H9 (cell line): ENCODE measurements at regions not wholly inside any gene's neighbourhood (a gene's known extent, or its start where the extent isn't known, plus 50 kb on each side); places are given as distances from the start of the nearest gene placed in this dataset.

Experiments used
- DNase-seq: peaks from one replicate; pipeline ENCODE4 v3.0.0-alpha.2; 2017
- H2AFZ ChIP-seq: one replicate; pipeline ENCODE4 v1.6.1; 2013; ENCODE audit warnings: mild to moderate bottlenecking, low read length, control low read depth, moderate library complexity
- H2AK5ac ChIP-seq: 2 replicates; pipeline ENCODE4 v1.6.1; 2013; ENCODE audit warnings: low read length, control low read depth, mixed read lengths; ENCODE audit not compliant: insufficient read length
- H2BK120ac ChIP-seq: one replicate; pipeline ENCODE4 v1.6.1; 2013; ENCODE audit warnings: low read depth, mild to moderate bottlenecking, low read length, control low read depth, inconsistent platforms; ENCODE audit not compliant: poor library complexity, severe bottlenecking
- H2BK12ac ChIP-seq: 2 replicates; pipeline ENCODE4 v1.6.1; 2013; ENCODE audit warnings: low read length, control low read depth, mixed read lengths, low read depth; ENCODE audit not compliant: insufficient read length
- H2BK15ac ChIP-seq: 2 replicates; pipeline ENCODE4 v1.6.1; 2013; ENCODE audit warnings: low read depth, low read length, control low read depth
- H2BK20ac ChIP-seq: one replicate; pipeline ENCODE4 v1.6.1; 2013; ENCODE audit warnings: low read depth, mild to moderate bottlenecking, low read length, control low read depth, inconsistent platforms; ENCODE audit not compliant: poor library complexity, severe bottlenecking
- H2BK5ac ChIP-seq: 2 replicates; pipeline ENCODE4 v1.6.1; 2013; ENCODE audit warnings: low read length, control low read depth, mixed read lengths; ENCODE audit not compliant: insufficient read length
- H3K14ac ChIP-seq: 2 replicates; pipeline ENCODE4 v1.6.1; 2013; ENCODE audit warnings: low read length, control low read depth; ENCODE audit not compliant: insufficient read depth
- H3K18ac ChIP-seq: 2 replicates; pipeline ENCODE4 v1.6.1; 2013; ENCODE audit warnings: low read depth, mild to moderate bottlenecking, mixed read lengths, low read length, control low read depth; ENCODE audit not compliant: insufficient read length
- H3K23ac ChIP-seq: 2 replicates; pipeline ENCODE4 v1.6.1; 2013; ENCODE audit warnings: low read length, control low read depth, mixed read lengths, low read depth; ENCODE audit not compliant: insufficient read length
- H3K23me2 ChIP-seq: 2 replicates; pipeline ENCODE4 v1.6.1; 2013; ENCODE audit warnings: low read depth, mild to moderate bottlenecking, mixed read lengths, low read length, control low read depth; ENCODE audit not compliant: insufficient read length, poor library complexity, severe bottlenecking
- H3K27ac ChIP-seq: 2 replicates; pipeline ENCODE4 v1.5.1; 2013; ENCODE audit warnings: low read length, control low read depth, mixed read lengths, low read depth; ENCODE audit not compliant: insufficient read length
- H3K27me3 ChIP-seq: 2 replicates; pipeline ENCODE4 v1.6.1; 2013; ENCODE audit warnings: low read length, control low read depth, inconsistent platforms; ENCODE audit not compliant: insufficient read depth
- H3K4ac ChIP-seq: 2 replicates; pipeline ENCODE4 v1.6.1; 2013; ENCODE audit warnings: low read depth, mild to moderate bottlenecking, control low read depth, inconsistent platforms, low read length, moderate library complexity
- H3K4me1 ChIP-seq: 2 replicates; pipeline ENCODE4 v1.6.1; 2013; ENCODE audit warnings: low read length, control low read depth, inconsistent platforms; ENCODE audit not compliant: insufficient read depth
- H3K4me2 ChIP-seq: 2 replicates; pipeline ENCODE4 v1.6.1; 2013; ENCODE audit warnings: low read length, control low read depth, mixed read lengths; ENCODE audit not compliant: insufficient read length, insufficient read depth
- H3K56ac ChIP-seq: 2 replicates; pipeline ENCODE4 v1.6.1; 2013; ENCODE audit warnings: low read depth, mild to moderate bottlenecking, mixed read lengths, low read length, control low read depth; ENCODE audit not compliant: insufficient read length
- H3K79me1 ChIP-seq: 2 replicates; pipeline ENCODE4 v1.6.1; 2013; ENCODE audit warnings: low read depth, mild to moderate bottlenecking, moderate library complexity, low read length, control low read depth, inconsistent platforms; ENCODE audit not compliant: insufficient read depth, poor library complexity, severe bottlenecking
- H3K79me2 ChIP-seq: 2 replicates; pipeline ENCODE4 v1.6.1; 2013; ENCODE audit warnings: low read length, control low read depth, inconsistent platforms; ENCODE audit not compliant: insufficient read depth
- H3K9ac ChIP-seq: 2 replicates; pipeline ENCODE4 v1.6.1; 2013; ENCODE audit warnings: low read length, control low read depth, mixed read lengths; ENCODE audit not compliant: insufficient read length; ENCODE audit errors: extremely low read depth
- H3K9me3 ChIP-seq: one replicate; pipeline ENCODE4 v1.6.1; 2013; ENCODE audit warnings: low read depth, low read length, inconsistent platforms; ENCODE audit not compliant: control insufficient read depth
- H3T11ph ChIP-seq: one replicate; pipeline ENCODE4 v1.6.1; 2013; ENCODE audit warnings: mild to moderate bottlenecking, low read length, control low read depth, inconsistent platforms
- H4K20me1 ChIP-seq: one replicate; pipeline ENCODE4 v1.6.1; 2013; ENCODE audit not compliant: control insufficient read depth, insufficient read length, insufficient read depth
- H4K5ac ChIP-seq: 2 replicates; pipeline ENCODE4 v1.6.1; 2013; ENCODE audit warnings: low read depth, mild to moderate bottlenecking, mixed read lengths, low read length, control low read depth; ENCODE audit not compliant: insufficient read length
- H4K8ac ChIP-seq: replicated peaks from 2 replicates; pipeline ENCODE4 v1.6.1; 2013; ENCODE audit warnings: low read length, control low read depth, mixed read lengths, low read depth; ENCODE audit not compliant: insufficient read length
- H4K91ac ChIP-seq: 2 replicates; pipeline ENCODE4 v1.6.1; 2013; ENCODE audit warnings: low read depth, mild to moderate bottlenecking, moderate library complexity, mixed read lengths, low read length, control low read depth; ENCODE audit not compliant: insufficient read length
- H3K27ac Mint-ChIP-seq, 3 experiments: 2 replicates in 2 of 3; 3 replicates in 1 of 3; pipeline ENCODE4 v1.8.0; 2020 to 2021; ENCODE audit warnings: mixed read lengths in 3 of 3, mild to moderate bottlenecking in 1 of 3, moderate library complexity in 1 of 3
- H3K27me3 Mint-ChIP-seq: 2 replicates; pipeline ENCODE4 v1.8.0; 2021; ENCODE audit warnings: low read depth, mild to moderate bottlenecking, moderate library complexity, mixed read lengths
- H3K36me3 Mint-ChIP-seq, 3 experiments: 2 replicates in 2 of 3; 3 replicates in 1 of 3; pipeline ENCODE4 v1.8.0; 2020 to 2021; ENCODE audit warnings: low read depth in 3 of 3, mixed read lengths in 3 of 3; ENCODE audit not compliant: insufficient read depth in 1 of 3
- H3K4me1 Mint-ChIP-seq, 2 experiments: 2 replicates each; pipeline ENCODE4 v1.8.0; 2020; ENCODE audit warnings: mixed read lengths in 2 of 2
- H3K4me3 Mint-ChIP-seq, 2 experiments: 2 replicates in 1 of 2; 3 replicates in 1 of 2; pipeline ENCODE4 v1.8.0; 2020 to 2021; ENCODE audit warnings: mild to moderate bottlenecking in 2 of 2, mixed read lengths in 2 of 2, moderate library complexity in 1 of 2
- H3K9me3 Mint-ChIP-seq, 2 experiments: 2 replicates in 1 of 2; 3 replicates in 1 of 2; pipeline ENCODE4 v1.8.0; 2020; ENCODE audit warnings: mild to moderate bottlenecking in 2 of 2, mixed read lengths in 2 of 2, moderate library complexity in 1 of 2
- CTCF ChIP-seq: fragments of 200-600 bp; sonication (generic); conservative IDR thresholded peaks from 3 replicates; pipeline ENCODE4 v1.8.0; 2021; ENCODE audit warnings: antibody characterized with exemption, mild to moderate bottlenecking
- WGBS: extraction: QIAGEN DNeasy Blood & Tissue Kit; methylation state at CpG from one replicate; pipeline ENCODE4 v1.1.7; 2013; ENCODE audit warnings: missing lambda C conversion rate, low lambda C conversion rate, mixed read lengths; ENCODE audit not compliant: insufficient read length; ENCODE audit errors: extremely low coverage; 5-methylcytosine and 5-hydroxymethylcytosine counted together

GRCh38 chr7:113200281-113200680 lies 81.9 kb upstream of the SMIM30 start:
- Histone ChIP-seq H3K27ac (no peak overlapping the region), H3K4me2 (no peak overlapping the region), H3K79me1 (no peaks in the 10 kb centered on the region), H2BK20ac (no peak overlapping the region), H3K9me3 (no peaks in the 10 kb centered on the region), H3K18ac (no peak overlapping the region), H4K5ac (no peak overlapping the region), H2BK5ac (no peak overlapping the region), H3K79me2 (no peaks in the 10 kb centered on the region), H4K91ac (no peak overlapping the region), H3K56ac (no peak overlapping the region), H3K4ac (no peak overlapping the region), H2BK15ac (no peak overlapping the region), H4K20me1 (no peaks in the 10 kb centered on the region), H2BK12ac (no peak overlapping the region), H2BK120ac (no peak overlapping the region), H2AK5ac (no peak overlapping the region), H3K27me3 (no peaks in the 10 kb centered on the region), H4K8ac (no peak overlapping the region), H3T11ph (no peak overlapping the region), H3K23ac (no peak overlapping the region), H3K4me1 (no peaks in the 10 kb centered on the region), H3K9ac (no peak overlapping the region), H3K14ac (no peak overlapping the region), H2AFZ (no peak overlapping the region), H3K23me2 (no peaks in the 10 kb centered on the region)
- no peak overlapping the region for H3K27ac Mint-ChIP-seq
- H3K4me1 Mint-ChIP-seq = no peaks in the 10 kb centered on the region
- no CpG with 5 or more reads among the region's 2 CpGs for WGBS
- no peak overlapping the region for H3K4me3 Mint-ChIP-seq
- H3K9me3 Mint-ChIP-seq = no peaks in the 10 kb centered on the region
- peaks cover 27% of the 10 kb centered on the region for H3K27me3 Mint-ChIP-seq
- no peak for TF ChIP-seq CTCF
- no peaks in the 10 kb centered on the region for H3K36me3 Mint-ChIP-seq
- DNase-seq = no peak
